Testis (tissue), 2 donors: ENCODE measurements at regions not wholly inside any gene's neighbourhood (a gene's known extent, or its start where the extent isn't known, plus 50 kb on each side); places are given as distances from the start of the nearest gene placed in this dataset.
"Not testable (repeated sequence)": the region's sequence is repeated elsewhere in the genome, so short reads cannot be mapped to it uniquely, and the experiment has no call there.

Experiments used
- POLR2A ChIP-seq: fragments of 450-650 bp; IDR thresholded peaks from one replicate; pipeline ENCODE4 v1.6.1; 2017; ENCODE audit warnings: antibody characterized with exemption, mild to moderate bottlenecking, moderate library complexity
- TF ChIP-seq, protein P1 (sequence below), 3 experiments: fragments of 450-650 bp in 2 of 3; fragments of 200-600 bp in 1 of 3; sonication (generic) in 1 of 3; IDR thresholded peaks; one replicate each; pipeline ENCODE4 v1.5.1; 2016 to 2019; ENCODE audit warnings: antibody characterized with exemption in 3 of 3, mild to moderate bottlenecking in 2 of 3, moderate library complexity in 1 of 3

DNA sequence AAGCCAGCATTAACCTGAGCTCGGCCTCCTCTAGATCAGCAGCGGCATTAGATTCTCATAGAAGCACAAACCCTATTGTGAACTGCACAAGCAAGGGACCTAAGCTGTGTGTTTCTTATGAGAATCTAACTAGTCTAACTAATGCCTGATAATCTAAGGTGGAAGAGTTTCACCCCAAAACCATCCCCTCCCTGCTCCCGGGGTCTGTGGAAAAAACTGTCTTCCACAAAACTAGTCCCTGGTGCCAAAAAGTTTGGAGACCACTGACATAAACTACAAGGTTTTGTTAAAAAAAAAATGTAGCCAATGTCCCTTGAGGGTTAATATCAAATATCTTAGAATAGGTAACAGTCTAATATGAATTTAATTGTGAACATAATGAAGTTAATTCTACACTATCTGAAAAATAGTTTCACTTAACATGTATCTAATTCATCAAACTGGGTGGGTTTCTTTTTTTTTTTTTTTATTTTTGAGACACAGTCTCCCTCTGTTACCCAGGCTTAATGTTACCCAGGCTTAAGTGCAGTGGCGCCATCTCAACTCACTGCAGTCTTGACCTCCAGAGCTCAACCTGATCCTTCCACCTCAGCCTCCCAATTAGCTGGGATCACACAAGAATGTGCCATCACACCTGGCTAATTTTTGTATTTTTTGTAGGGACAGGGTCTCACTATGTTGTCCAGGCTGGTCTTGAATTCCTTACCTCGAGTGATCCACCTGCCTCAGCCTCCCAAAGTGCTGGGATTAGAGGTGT is 4752.2 kb upstream of the OR11H1 start:
- TF ChIP-seq, protein P1, sequence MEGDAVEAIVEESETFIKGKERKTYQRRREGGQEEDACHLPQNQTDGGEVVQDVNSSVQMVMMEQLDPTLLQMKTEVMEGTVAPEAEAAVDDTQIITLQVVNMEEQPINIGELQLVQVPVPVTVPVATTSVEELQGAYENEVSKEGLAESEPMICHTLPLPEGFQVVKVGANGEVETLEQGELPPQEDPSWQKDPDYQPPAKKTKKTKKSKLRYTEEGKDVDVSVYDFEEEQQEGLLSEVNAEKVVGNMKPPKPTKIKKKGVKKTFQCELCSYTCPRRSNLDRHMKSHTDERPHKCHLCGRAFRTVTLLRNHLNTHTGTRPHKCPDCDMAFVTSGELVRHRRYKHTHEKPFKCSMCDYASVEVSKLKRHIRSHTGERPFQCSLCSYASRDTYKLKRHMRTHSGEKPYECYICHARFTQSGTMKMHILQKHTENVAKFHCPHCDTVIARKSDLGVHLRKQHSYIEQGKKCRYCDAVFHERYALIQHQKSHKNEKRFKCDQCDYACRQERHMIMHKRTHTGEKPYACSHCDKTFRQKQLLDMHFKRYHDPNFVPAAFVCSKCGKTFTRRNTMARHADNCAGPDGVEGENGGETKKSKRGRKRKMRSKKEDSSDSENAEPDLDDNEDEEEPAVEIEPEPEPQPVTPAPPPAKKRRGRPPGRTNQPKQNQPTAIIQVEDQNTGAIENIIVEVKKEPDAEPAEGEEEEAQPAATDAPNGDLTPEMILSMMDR (IDR thresholded peaks at IDR 0.05) = not testable (repeated sequence)
- not testable (repeated sequence) for TF ChIP-seq POLR2A
